ENCODE measurements at regions not wholly inside any gene's neighbourhood (a gene's known extent, or its start where the extent isn't known, plus 50 kb on each side); places are given as distances from the start of the nearest gene placed in this dataset.
"Not testable (repeated sequence)": the region's sequence is repeated elsewhere in the genome, so short reads cannot be mapped to it uniquely, and the experiment has no call there.

DNA sequence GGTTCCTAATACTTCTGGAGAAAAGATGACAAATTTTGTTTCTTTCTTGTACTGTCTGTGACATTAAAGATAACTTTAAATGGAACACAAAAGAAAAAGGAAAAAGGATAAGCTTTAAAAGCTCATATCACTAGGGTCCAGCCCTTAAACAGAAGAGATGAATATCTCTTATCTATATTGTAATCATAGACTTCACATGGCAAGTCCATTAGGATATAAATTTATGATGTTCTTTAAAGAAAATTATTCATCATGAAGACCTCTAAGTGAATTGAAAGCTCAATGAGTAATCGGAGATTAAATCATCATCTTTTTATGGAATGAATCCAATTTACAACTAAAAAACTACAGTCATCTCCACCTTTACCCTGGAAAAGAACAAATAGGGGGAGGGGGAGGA, 111.6 kb upstream of the SATB2 start:
- DNase-seq: no peak

DNA sequence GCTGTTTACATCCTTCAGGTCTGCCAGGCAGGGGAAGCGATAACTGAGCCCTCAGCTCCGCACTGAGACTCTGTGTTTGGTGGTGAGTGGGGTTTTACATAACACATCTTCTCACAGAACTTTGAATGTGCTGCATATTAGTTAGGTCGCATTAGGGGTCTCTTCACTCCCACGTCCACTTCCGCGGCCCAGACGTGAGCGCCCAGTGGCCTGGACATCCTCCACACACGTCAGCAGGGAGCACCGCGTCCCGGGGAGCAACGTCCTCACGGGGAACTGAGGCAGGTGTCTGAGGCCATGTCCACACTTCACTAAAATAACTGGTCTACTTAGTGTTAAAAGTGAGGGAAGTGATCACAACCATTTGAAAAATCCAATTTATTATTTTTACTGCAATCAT, 100.4 kb upstream of the SATB2 start:
- DNase-seq: no peak

DNA sequence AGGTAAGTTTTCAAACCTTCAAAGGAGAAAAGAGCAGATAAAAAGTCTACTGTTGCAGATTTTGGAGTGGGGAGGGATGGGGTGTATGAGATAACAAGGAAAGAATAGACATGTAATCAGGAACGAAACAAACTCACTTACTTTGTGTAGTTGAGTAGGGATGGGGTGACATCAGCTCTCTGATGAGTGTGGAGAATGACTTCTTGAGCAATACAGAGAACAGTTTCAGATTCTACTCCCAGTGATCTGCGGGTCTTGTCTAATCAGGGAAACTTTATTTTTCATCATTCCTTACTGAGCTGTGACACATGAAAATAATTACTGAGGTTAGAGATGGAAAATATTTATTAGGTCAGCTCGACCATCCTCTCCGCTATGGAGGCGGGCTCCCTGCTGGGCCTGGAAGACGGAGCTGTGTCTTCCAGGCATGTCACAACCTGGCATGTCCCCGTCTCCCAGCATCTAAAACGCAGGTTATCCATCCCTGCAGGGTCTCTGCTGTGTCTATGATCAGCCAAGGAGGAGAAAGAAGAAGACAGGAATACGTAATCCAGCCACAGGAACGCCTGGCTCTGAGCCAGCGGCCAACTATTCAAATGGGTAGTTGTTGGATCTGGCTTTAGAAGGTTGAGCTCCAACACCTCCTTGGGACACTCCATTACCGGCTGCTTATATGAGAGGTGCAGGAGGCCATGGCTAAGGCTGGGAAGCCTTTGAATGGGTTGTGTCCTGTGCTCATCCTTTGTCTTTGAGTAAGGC, 99.0 kb upstream of the SATB2 start:
- DNase-seq: no peak

DNA sequence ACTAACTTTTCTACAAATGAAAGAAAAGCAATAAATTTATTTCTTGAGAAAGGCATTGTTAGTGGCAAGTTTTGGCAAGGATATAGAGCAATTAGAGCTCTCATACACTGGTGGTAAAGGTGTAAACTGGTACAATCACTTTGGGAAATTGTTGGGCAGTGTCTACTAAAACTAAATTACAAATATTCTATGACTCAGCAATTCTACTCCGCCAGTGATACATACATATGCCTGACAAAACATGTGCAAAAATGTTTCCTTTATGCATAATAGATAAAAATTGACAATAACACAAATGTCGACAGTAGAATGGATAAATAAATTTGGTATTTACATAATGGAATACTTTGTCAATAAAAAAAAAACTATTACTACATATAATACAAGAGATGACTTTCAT, 96.3 kb upstream of the SATB2 start:
- no peak for DNase-seq

DNA sequence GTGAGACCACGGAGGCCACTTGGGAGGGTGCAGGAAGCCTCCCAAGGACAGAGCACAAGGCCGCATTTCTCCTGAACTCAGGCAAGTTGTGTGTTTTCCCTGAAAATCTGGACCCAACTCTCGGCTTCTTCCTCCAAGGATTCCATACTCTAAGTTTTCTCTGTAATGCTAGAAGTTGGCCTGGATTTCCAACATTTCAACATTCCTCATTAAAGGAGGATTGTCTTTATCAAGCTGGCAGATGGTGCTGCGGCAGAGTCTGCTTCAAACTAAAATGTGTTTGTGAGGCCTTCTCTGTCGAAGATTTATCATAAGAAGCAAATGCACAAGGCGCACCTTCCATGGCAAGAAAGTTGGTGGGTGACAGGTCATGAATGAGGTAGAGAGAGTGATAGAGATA, 94.4 kb upstream of the SATB2 start:
- no peak for DNase-seq

DNA sequence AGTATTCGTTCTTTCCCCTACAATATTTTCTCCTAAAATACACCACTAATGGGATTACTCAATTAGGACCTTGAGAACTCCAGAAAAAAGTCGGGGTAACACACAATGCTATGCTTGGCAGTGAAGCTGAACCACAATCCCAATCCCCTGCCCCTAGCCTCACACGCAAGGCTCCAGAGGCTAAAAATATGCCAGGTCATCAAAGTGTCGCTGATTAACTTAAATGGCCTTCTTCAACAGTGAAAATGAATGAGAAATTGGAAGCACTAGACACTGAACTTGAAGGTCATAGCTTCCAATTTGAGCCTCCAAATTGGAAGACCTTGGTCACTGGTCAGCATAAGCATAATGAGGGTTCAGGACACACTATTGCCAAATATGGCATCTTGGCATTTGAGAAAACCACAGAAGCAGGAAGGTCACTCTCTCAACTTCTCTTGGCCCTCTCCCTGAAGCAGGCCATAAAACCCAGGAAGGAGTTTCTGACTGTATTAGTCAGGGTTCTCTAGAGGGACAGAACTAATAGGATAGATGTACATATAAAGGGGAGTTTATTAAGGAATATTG, 86.0 kb upstream of the SATB2 start:
- no peak for DNase-seq

DNA sequence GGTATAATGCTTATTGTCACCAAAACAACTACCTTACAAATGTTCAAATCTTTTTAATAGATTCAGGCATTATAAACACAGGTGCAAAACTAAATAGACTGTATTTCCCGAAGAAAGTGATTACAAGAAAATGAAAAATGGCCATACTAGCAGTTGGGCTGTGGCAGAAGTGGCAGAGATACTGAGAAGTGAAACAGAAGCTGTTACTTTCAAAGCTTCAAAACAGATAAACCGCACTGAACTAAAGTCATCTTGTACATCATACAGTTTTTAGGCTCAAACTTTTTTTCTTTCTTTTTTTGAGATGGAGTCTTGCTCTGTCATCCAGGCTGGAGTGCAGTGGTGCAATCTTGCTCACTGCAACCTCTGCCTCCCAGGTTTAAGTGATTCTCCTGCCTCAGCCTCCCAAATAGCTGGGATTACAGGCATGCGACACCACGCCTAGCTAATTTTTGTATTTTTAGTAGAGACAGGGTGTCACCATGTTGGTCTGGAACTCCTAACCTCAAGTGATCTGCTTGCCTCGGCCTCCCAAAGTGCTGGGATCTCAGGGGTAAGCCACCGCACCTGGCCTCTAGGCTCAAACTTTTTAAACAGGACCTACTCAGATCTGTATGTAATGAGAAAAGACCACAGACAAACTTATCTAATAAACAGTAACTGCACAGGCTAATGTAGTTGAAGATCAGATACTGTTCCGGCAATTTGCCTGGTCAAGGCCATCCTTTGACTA, 77.9 kb upstream of the SATB2 start:
- DNase-seq: no peak

DNA sequence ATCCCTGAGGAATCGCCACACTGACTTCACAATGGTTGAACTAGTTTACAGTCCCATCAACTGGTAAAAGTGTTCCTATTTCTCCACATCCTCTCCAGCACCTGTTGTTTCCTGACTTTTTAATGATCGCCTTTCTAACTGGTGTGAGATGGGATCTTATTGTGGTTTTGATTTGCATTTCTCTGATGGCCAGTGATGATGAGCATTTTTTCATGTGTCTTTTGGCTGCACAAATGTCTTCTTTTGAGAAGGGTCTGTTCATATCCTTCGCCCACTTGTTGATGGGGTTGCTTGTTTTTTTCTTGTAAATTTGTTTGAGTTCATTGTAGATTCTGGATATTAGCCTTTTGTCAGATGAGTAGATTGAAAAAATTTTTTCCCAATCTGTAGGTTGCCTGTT, 76.1 kb upstream of the SATB2 start:
- DNase-seq: not testable (repeated sequence)

DNA sequence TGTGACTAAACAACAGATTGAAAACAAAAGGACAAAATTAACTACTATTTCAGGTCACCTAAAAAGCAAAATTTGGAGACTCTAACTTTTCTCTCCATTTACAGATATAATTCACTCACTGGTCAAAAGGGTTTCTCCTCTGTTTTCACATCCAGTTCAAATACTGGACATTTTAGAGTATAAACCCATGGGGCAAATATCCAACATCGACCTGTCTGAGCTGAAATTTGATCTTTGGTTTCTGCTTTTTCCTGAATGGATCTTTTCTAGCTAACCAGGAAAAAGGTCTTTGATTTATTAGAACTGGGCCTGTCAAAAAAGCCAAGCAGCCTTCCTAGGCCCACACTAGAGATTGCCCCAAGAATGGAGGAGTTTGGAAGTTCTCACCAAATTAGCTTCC, 69.3 kb upstream of the SATB2 start:
- no peak for DNase-seq

DNA sequence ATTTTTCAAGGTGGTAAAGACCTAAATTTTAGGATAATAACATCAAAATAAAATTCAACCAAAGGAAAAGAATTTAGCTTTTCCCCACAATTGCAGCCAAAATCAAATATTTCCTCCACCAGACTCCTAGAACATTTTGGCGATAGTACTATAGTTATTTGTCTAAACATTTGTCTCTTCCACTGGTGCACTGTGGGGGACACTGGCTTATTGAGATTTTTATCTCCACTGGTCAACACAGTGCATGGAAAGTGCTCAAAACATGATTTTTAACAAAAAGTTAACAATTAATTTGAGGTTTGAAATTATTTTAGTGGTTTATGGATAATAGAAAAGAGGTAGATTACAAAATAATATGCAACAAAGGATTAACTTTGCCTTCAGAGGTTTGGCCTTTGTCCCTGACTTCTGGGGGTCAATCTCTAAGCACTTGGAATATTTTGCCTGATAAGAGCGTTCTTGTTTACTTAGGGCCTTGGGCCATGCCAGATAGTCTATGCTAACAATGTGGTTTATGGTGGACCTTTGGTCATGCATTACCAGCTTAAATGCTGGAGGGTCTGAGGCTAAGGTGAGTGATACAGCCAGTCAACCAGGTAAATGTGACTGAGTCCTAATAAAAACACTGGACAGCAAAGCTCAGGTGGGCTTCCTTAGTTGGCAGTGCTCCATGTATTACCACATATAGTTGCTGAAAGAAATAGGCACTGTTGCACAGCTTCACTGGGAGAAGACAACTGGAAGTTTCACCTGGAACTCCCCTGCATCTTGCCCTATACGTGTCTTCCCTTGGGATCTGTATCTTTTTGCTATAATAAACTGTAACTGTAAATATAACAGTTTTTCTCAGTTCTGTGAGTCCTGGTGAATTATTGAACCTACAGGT, 67.2 kb upstream of the SATB2 start:
- DNase-seq: no peak

DNA sequence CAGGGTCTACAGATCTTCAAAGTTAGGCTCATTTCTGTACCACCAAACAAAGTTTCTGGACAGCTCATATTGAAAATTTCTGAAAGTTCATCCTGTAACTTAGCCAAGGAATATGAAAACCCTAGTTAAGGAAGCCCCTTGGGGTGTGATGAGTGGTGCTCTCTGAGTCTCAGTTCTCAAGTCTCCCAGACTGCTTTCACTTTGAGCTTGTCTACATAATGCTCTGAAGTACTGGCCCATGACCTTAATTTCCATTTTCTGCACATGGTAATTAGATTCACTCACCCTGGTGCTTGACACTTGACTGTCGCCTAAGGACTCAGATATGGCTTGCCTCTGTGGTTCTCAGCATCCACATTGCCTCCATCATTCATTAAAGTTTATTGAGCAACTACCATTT, 51.7 kb upstream of the SATB2 start:
- DNase-seq: no peak

Data from muscle of arm (tissue), 1 donor.